Keratinocyte (primary cell): ENCODE measurements at regions not wholly inside any gene's neighbourhood (a gene's known extent, or its start where the extent isn't known, plus 50 kb on each side); places are given as distances from the start of the nearest gene placed in this dataset.

Experiments used
- DNase-seq: peaks from one replicate; pipeline ENCODE4 v3.0.0-alpha.2; 2011; ENCODE audit warnings: low read depth, missing footprints, low spot score
- FAIRE-seq: peaks from 2 replicates; lab custom pipeline; 2011; peaks lifted over from hg19 to GRCh38; lab: Jason Lieb, UNC
- H2AFZ ChIP-seq: 2 replicates; pipeline ENCODE4 v1.6.0; 2012; ENCODE audit warnings: low read length, control low read depth, inconsistent platforms; ENCODE audit not compliant: control insufficient read depth
- H3K27ac ChIP-seq: 2 replicates; pipeline ENCODE4 v1.5.1; 2011; ENCODE audit warnings: low read length; ENCODE audit not compliant: control insufficient read depth, insufficient read depth
- H3K27me3 ChIP-seq: 3 replicates; pipeline ENCODE4 v1.6.0; 2011; ENCODE audit warnings: low read length; ENCODE audit not compliant: control insufficient read depth, insufficient read depth; ENCODE audit errors: extremely low read depth
- H3K36me3 ChIP-seq, 2 experiments: 2 replicates in 1 of 2; 3 replicates in 1 of 2; pipeline ENCODE4 v1.5.1; 2011; ENCODE audit warnings: low read length in 2 of 2, mild to moderate bottlenecking in 1 of 2; ENCODE audit not compliant: control insufficient read depth in 2 of 2, insufficient read depth in 2 of 2; ENCODE audit errors: extremely low read depth in 1 of 2
- H3K4me1 ChIP-seq: 3 replicates; pipeline ENCODE4 v1.5.1; 2011; ENCODE audit warnings: low read length; ENCODE audit not compliant: control insufficient read depth, insufficient read depth; ENCODE audit errors: extremely low read depth
- H3K4me2 ChIP-seq: 3 replicates; pipeline ENCODE4 v1.6.0; 2011; ENCODE audit warnings: low read depth, low read length; ENCODE audit not compliant: control insufficient read depth, insufficient read depth; ENCODE audit errors: extremely low read depth
- H3K4me3 ChIP-seq, 3 experiments: fragments of 200-600 bp in 1 of 3; sonication (generic) in 1 of 3; 2 replicates in 2 of 3; 3 replicates in 1 of 3; pipeline ENCODE4 v1.5.1; 2011 to 2016; ENCODE audit warnings: low read length in 3 of 3, mild to moderate bottlenecking in 3 of 3, control low read depth in 2 of 3, inconsistent platforms in 1 of 3, low read depth in 1 of 3, mixed read lengths in 1 of 3, mixed run types in 1 of 3, moderate library complexity in 1 of 3; ENCODE audit not compliant: control insufficient read depth in 2 of 3, insufficient read depth in 2 of 3; ENCODE audit errors: extremely low read depth in 1 of 3
- H3K79me2 ChIP-seq: 2 replicates; pipeline ENCODE4 v1.6.0; 2012; ENCODE audit warnings: low read length; ENCODE audit not compliant: control insufficient read depth, insufficient read depth
- H3K9ac ChIP-seq: 3 replicates; pipeline ENCODE4 v1.6.0; 2011; ENCODE audit warnings: low read length; ENCODE audit not compliant: control insufficient read depth, insufficient read depth; ENCODE audit errors: extremely low read depth
- H3K9me1 ChIP-seq: 3 replicates; pipeline ENCODE4 v1.6.0; 2011; ENCODE audit warnings: low read length; ENCODE audit not compliant: control insufficient read depth, insufficient read depth; ENCODE audit errors: extremely low read depth
- H3K9me3 ChIP-seq: 2 replicates; pipeline ENCODE4 v1.5.1; 2012; ENCODE audit warnings: low read depth, low read length; ENCODE audit not compliant: control insufficient read depth
- H4K20me1 ChIP-seq: 3 replicates; pipeline ENCODE4 v1.6.0; 2011; ENCODE audit warnings: low read length; ENCODE audit not compliant: control insufficient read depth, insufficient read depth; ENCODE audit errors: extremely low read depth
- EZH2 ChIP-seq: IDR thresholded peaks from one replicate; pipeline ENCODE4 v1.6.1; 2012; ENCODE audit warnings: inconsistent platforms, mild to moderate bottlenecking, low read length, moderate library complexity
- dilution Hi-C: fragments of 300-500 bp; cut with MboI; formaldehyde crosslinking; loops from one replicate; pipeline ENCODE4 v1.7.0; 2020; ENCODE audit warnings: low sequenced_read_pairs; ENCODE audit not compliant: extremely low pct_ligation_motif_present
- TF ChIP-seq, protein P1 (sequence below), 3 experiments: IDR thresholded peaks in 1 of 3; conservative IDR thresholded peaks in 1 of 3; optimal IDR thresholded peaks in 1 of 3; 2 replicates in 2 of 3; 3 replicates in 1 of 3; pipeline versions ENCODE3 to v1.5.1; 2011; ENCODE audit warnings: low read length in 3 of 3, mild to moderate bottlenecking in 3 of 3, moderate library complexity in 2 of 3, control low read depth in 1 of 3, inconsistent platforms in 1 of 3; ENCODE audit not compliant: insufficient read depth in 2 of 3; ENCODE audit errors: extremely low read depth in 1 of 3

DNA sequence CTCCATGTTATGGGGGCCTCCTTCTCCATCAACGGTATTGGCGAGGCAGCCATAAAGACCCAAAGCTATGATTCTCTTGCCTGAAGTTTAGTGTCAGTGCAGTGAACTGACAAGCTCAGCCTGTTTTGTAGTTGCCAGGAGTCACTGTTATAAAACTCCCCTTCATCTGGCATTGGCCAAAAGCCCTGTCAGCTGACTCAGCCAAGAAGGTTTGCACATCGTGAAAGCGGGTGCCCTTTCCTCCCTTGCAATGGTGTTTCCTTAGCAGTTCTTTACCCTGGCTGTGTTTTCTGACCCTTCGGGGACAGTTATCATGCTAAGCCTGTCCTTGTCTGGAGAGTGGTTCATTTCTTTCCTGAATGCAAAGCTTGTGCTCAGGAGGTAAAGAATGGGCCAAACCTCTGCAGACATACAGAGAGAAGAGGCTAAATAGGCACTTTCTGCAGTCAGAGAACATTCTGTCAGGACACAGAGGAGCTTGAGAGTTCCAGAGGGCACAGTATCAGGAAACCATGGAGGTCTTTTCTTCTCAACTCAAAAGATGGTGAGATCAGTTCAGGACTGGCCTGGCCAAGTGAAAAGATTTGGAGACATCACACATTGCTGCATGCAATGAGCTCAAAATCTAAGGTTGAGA lies 414.2 kb downstream of the ZNF521 start:
- Histone ChIP-seq H4K20me1 (no peaks in the 10 kb centered on the region), H3K4me3 (no peak overlapping the region), H2AFZ (no peak overlapping the region), H3K27me3 (no peaks in the 10 kb centered on the region), H3K27ac (no peak overlapping the region), H3K36me3 (no peaks in the 10 kb centered on the region), H3K79me2 (no peaks in the 10 kb centered on the region), H3K9ac (no peak overlapping the region), H3K9me3 (no peaks in the 10 kb centered on the region), H3K4me2 (no peak overlapping the region), H3K9me1 (no peaks in the 10 kb centered on the region), H3K4me1 (no peaks in the 10 kb centered on the region)
- FAIRE-seq (no peak), DNase-seq (no peak)
- dilution Hi-C loops, result no loop called here
- TF ChIP-seq, protein P1, sequence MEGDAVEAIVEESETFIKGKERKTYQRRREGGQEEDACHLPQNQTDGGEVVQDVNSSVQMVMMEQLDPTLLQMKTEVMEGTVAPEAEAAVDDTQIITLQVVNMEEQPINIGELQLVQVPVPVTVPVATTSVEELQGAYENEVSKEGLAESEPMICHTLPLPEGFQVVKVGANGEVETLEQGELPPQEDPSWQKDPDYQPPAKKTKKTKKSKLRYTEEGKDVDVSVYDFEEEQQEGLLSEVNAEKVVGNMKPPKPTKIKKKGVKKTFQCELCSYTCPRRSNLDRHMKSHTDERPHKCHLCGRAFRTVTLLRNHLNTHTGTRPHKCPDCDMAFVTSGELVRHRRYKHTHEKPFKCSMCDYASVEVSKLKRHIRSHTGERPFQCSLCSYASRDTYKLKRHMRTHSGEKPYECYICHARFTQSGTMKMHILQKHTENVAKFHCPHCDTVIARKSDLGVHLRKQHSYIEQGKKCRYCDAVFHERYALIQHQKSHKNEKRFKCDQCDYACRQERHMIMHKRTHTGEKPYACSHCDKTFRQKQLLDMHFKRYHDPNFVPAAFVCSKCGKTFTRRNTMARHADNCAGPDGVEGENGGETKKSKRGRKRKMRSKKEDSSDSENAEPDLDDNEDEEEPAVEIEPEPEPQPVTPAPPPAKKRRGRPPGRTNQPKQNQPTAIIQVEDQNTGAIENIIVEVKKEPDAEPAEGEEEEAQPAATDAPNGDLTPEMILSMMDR (optimal IDR thresholded peaks at IDR 0.05 in 1 of 3, IDR thresholded peaks at IDR 0.05 in 1 of 3, conservative IDR thresholded peaks at IDR 0.05 in 1 of 3; ENCODE audit: extremely low read depth in 1 of 3, insufficient read depth in 2 of 3, low read length in 3 of 3), result no peak
- no peak for TF ChIP-seq EZH2

DNA sequence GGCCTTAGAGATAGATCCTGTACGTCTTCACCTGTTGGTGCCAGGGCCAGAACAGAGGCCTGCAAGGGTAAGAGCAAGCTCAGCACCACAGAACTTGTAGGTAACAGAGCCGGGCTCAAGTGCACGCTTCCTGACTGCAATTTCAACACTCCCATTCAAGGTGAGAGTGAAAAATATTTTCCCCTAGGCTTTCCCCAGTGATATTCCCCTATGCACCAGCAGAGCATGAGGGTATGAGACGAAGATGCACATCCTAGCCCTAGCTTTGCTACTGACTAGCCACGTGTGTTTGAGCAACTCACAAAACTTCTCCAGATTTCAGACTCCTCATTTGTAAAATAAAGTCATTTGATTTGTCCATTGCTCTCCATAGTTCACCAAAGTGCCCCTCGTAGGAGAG lies 411.6 kb downstream of the ZNF521 start:
- H3K27ac ChIP-seq, result no peak overlapping the region
- DNase-seq, result no peak
- H3K4me1 ChIP-seq, result no peaks in the 10 kb centered on the region
- H3K9me3 ChIP-seq, result no peaks in the 10 kb centered on the region
- dilution Hi-C loops, result no loop called here
- H4K20me1 ChIP-seq, result no peaks in the 10 kb centered on the region
- H3K9me1 ChIP-seq, result no peaks in the 10 kb centered on the region
- no peak overlapping the region for H3K4me3 ChIP-seq
- no peak overlapping the region for H3K4me2 ChIP-seq
- no peaks in the 10 kb centered on the region for H3K27me3 ChIP-seq
- no peak overlapping the region for H2AFZ ChIP-seq
- no peak for FAIRE-seq
- H3K36me3 ChIP-seq, result no peaks in the 10 kb centered on the region
- H3K79me2 ChIP-seq, result no peaks in the 10 kb centered on the region
- H3K9ac ChIP-seq, result no peak overlapping the region
- TF ChIP-seq, protein P1 (optimal IDR thresholded peaks at IDR 0.05 in 1 of 3, IDR thresholded peaks at IDR 0.05 in 1 of 3, conservative IDR thresholded peaks at IDR 0.05 in 1 of 3; ENCODE audit: extremely low read depth in 1 of 3, insufficient read depth in 2 of 3, low read length in 3 of 3), result no peak
